Thyroid gland (tissue), 4 donors: ENCODE measurements at regions not wholly inside any gene's neighbourhood (a gene's known extent, or its start where the extent isn't known, plus 50 kb on each side); places are given as distances from the start of the nearest gene placed in this dataset.
"Not testable (repeated sequence)": the region's sequence is repeated elsewhere in the genome, so short reads cannot be mapped to it uniquely, and the experiment has no call there.

Source experiments
- POLR2A ChIP-seq, 2 donors: fragments of 450-650 bp; IDR thresholded peaks; one replicate each; pipeline ENCODE4 v1.6.1; 2017; ENCODE audit warnings: antibody characterized with exemption in 2 of 2, mild to moderate bottlenecking in 2 of 2, moderate library complexity in 1 of 2
- TF ChIP-seq, protein P1 (sequence below), 6 experiments: fragments of 200-600 bp in 3 of 6; fragments of 450-650 bp in 3 of 6; sonication (generic) in 3 of 6; IDR thresholded peaks; one replicate each; pipeline ENCODE4 v1.5.1; 2016 to 2019; ENCODE audit warnings: antibody characterized with exemption in 6 of 6, mild to moderate bottlenecking in 2 of 6, inconsistent platforms in 1 of 6, moderate library complexity in 1 of 6

DNA sequence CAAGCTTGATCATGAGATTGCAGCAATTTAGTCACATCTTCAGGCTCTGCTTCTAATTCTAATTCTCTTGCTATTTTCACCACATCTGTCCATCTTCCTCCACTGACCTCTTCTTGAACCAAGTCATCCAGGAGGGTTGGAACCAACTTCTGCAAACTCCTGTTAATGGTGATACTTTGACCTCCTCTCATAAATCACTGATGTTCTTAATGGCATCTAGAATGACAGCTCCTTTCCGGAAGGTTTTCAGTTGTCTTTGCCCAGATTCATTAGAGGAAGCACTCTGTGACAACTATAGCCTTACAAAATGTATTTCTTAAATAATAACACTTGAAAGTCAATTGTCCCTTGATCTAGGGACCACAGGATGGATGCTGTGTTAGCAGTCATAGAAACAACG, 136.2 kb downstream of the IGLL1 start:
- TF ChIP-seq, protein P1, sequence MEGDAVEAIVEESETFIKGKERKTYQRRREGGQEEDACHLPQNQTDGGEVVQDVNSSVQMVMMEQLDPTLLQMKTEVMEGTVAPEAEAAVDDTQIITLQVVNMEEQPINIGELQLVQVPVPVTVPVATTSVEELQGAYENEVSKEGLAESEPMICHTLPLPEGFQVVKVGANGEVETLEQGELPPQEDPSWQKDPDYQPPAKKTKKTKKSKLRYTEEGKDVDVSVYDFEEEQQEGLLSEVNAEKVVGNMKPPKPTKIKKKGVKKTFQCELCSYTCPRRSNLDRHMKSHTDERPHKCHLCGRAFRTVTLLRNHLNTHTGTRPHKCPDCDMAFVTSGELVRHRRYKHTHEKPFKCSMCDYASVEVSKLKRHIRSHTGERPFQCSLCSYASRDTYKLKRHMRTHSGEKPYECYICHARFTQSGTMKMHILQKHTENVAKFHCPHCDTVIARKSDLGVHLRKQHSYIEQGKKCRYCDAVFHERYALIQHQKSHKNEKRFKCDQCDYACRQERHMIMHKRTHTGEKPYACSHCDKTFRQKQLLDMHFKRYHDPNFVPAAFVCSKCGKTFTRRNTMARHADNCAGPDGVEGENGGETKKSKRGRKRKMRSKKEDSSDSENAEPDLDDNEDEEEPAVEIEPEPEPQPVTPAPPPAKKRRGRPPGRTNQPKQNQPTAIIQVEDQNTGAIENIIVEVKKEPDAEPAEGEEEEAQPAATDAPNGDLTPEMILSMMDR (IDR thresholded peaks at IDR 0.05) = not testable (repeated sequence)
- TF ChIP-seq POLR2A (IDR thresholded peaks at IDR 0.05) = not testable (repeated sequence)
